Chondrocyte (in vitro differentiated cells): ENCODE measurements at regions not wholly inside any gene's neighbourhood (a gene's known extent, or its start where the extent isn't known, plus 50 kb on each side); places are given as distances from the start of the nearest gene placed in this dataset.

Experiments used
- DNase-seq: peaks from one replicate; pipeline ENCODE4 v3.0.0; 2021; ENCODE audit warnings: mixed read lengths, low spot score
- H3K27ac Mint-ChIP-seq: one replicate; pipeline ENCODE4 v1.8.0; 2021; ENCODE audit warnings: mild to moderate bottlenecking, moderate library complexity, mixed read lengths; ENCODE audit not compliant: unreplicated experiment
- H3K27me3 Mint-ChIP-seq: 2 replicates; pipeline ENCODE4 v1.8.0; 2021; ENCODE audit warnings: low read depth, mixed read lengths
- H3K36me3 Mint-ChIP-seq: 2 replicates; pipeline ENCODE4 v1.8.0; 2021; ENCODE audit warnings: low read depth, mixed read lengths
- H3K4me1 Mint-ChIP-seq: 2 replicates; pipeline ENCODE4 v1.8.0; 2021; ENCODE audit warnings: low read depth, mild to moderate bottlenecking, mixed read lengths
- H3K4me3 Mint-ChIP-seq: one replicate; pipeline ENCODE4 v1.8.0; 2021; ENCODE audit warnings: mild to moderate bottlenecking, moderate library complexity, mixed read lengths; ENCODE audit not compliant: unreplicated experiment
- H3K9me3 Mint-ChIP-seq: 2 replicates; pipeline ENCODE4 v1.8.0; 2021; ENCODE audit warnings: low read depth, mixed read lengths
- TF ChIP-seq, protein P1 (sequence below): fragments of 200-600 bp; sonication (generic); IDR thresholded peaks from 2 replicates; pipeline ENCODE4 v1.5.0; 2021; ENCODE audit warnings: antibody characterized with exemption, mild to moderate bottlenecking, moderate library complexity

DNA sequence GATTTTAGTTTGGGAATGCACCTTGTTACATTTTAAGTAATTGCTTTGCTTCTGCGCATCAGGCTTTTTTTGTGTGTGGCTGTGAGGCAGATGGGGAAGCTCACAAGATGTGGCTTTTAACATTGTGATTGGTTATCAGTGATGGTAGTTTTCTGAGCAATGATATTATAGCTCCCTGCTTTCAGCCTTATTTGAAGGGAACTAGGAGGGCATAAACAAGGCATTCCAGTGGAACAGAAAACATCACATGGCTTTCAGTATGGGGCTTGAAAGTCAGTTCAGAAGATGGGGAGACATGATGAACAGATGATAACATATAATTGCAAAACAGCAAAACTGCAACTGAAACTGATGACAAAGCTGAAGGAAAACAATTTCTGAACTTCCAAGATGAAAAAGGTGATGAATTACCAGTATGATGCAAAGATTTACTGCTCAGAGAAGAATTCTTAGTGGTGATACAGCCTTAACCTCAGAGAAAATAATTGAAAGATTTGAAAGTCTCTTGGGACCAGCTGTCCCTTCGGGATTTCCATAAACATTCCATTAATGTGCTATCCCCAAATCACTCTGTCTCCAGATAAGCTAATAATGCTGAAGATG lies 439.7 kb downstream of the RND3 start:
- Mint-ChIP-seq H3K9me3 (no peaks in the 10 kb centered on the region), H3K4me3 (no peak overlapping the region), H3K27ac (no peak overlapping the region), H3K27me3 (no peaks in the 10 kb centered on the region), H3K36me3 (no peaks in the 10 kb centered on the region), H3K4me1 (peaks cover 20% of the 10 kb centered on the region)
- TF ChIP-seq, protein P1, sequence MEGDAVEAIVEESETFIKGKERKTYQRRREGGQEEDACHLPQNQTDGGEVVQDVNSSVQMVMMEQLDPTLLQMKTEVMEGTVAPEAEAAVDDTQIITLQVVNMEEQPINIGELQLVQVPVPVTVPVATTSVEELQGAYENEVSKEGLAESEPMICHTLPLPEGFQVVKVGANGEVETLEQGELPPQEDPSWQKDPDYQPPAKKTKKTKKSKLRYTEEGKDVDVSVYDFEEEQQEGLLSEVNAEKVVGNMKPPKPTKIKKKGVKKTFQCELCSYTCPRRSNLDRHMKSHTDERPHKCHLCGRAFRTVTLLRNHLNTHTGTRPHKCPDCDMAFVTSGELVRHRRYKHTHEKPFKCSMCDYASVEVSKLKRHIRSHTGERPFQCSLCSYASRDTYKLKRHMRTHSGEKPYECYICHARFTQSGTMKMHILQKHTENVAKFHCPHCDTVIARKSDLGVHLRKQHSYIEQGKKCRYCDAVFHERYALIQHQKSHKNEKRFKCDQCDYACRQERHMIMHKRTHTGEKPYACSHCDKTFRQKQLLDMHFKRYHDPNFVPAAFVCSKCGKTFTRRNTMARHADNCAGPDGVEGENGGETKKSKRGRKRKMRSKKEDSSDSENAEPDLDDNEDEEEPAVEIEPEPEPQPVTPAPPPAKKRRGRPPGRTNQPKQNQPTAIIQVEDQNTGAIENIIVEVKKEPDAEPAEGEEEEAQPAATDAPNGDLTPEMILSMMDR, result no peak
- no peak for DNase-seq

DNA sequence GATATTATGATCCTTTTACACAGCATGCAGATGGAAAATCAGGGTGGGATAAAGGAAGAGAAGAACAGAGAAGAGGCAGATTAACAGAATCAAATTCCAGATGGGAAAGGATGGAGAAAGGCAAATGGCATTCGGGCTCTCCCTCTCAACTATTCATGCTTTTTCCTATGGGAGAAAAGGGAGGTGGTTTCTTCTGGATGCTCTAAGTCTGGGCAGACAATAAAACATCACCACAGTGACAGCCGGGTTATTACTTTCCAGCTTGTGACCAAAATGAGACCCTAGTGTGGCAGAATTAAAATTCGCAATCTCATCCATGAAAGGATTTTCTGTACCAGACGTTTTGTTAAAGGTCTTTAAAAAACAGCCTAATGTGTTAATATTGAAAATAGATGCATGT lies 440.7 kb downstream of the RND3 start:
- Mint-ChIP-seq H3K36me3 (no peaks in the 10 kb centered on the region), H3K4me3 (no peak overlapping the region), H3K27ac (peak overlapping the region; percentile 1), H3K27me3 (no peaks in the 10 kb centered on the region), H3K9me3 (no peaks in the 10 kb centered on the region), H3K4me1 (peaks cover 27% of the 10 kb centered on the region)
- no peak for DNase-seq
- TF ChIP-seq, protein P1, result no peak

DNA sequence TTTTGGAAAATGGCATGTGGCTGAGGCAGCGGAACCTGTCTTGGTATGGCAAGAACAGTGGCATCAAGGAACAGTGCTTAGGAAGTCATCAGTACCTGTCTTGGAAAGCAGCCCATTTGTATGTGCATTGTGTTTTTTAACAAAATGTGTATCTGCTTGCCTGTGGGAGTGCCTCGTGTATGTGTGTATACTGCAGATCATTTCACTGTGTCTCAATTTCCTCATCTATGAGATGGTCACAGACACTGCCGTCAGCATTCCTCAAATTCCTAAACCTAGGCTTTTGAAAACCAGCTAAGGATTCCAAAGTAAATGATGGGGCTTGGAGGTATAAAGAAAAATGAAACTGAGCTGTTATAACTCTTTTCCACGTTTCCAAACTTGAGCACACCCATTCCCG lies 441.3 kb downstream of the RND3 start:
- Mint-ChIP-seq H3K4me1 (peaks cover 30% of the 10 kb centered on the region), H3K36me3 (no peaks in the 10 kb centered on the region), H3K27ac (peak overlapping the region; percentile 28), H3K4me3 (peak overlapping the region; percentile 1), H3K27me3 (no peaks in the 10 kb centered on the region), H3K9me3 (no peaks in the 10 kb centered on the region)
- TF ChIP-seq, protein P1, result no peak
- DNase-seq, result no peak

DNA sequence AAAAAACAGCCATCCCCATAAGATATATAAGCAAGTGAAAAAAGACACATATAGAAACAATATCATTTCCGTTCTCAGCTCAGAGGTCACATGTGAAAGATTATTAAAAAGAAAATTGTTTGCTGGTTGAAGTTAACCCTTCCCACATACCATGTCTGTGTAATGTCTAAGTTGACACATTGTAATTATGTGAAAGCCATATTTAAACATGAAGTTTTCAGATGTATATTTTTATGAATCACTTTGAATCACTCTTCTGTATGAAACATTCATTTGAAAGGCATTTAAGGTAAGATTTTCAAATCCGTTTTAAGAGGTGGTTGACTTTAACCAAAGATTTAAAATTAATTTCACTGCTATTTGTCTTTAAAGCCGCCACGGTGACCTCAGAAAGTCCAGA lies 441.9 kb downstream of the RND3 start:
- Mint-ChIP-seq H3K27me3 (no peaks in the 10 kb centered on the region), H3K27ac (no peak overlapping the region), H3K4me3 (no peak overlapping the region), H3K4me1 (peaks cover 30% of the 10 kb centered on the region), H3K36me3 (no peaks in the 10 kb centered on the region), H3K9me3 (no peaks in the 10 kb centered on the region)
- TF ChIP-seq, protein P1, result no peak
- DNase-seq, result no peak

DNA sequence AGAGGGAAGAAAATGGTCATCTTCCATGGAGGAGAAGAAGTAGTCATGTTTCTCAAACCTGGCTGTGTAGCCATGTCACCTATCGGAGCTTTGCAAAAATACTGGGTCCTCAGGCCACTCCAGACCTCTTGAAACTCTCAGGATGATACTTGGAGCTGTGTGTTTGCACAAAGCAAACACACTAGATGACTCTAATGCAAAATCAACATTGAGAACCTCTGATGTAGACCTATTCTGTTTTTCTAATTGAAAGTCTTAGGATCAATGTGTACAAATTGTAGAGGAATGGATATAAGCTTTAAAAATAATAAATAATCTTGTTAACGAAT lies 444.3 kb downstream of the RND3 start:
- no peak overlapping the region for H3K4me3 Mint-ChIP-seq
- H3K4me1 Mint-ChIP-seq, result peaks cover 30% of the 10 kb centered on the region
- DNase-seq, result no peak
- H3K36me3 Mint-ChIP-seq, result no peaks in the 10 kb centered on the region
- H3K9me3 Mint-ChIP-seq, result no peaks in the 10 kb centered on the region
- no peaks in the 10 kb centered on the region for H3K27me3 Mint-ChIP-seq
- TF ChIP-seq, protein P1, result no peak
- no peak overlapping the region for H3K27ac Mint-ChIP-seq
